ENCODE measurements at regions not wholly inside any gene's neighbourhood (a gene's known extent, or its start where the extent isn't known, plus 50 kb on each side); places are given as distances from the start of the nearest gene placed in this dataset.

DNA sequence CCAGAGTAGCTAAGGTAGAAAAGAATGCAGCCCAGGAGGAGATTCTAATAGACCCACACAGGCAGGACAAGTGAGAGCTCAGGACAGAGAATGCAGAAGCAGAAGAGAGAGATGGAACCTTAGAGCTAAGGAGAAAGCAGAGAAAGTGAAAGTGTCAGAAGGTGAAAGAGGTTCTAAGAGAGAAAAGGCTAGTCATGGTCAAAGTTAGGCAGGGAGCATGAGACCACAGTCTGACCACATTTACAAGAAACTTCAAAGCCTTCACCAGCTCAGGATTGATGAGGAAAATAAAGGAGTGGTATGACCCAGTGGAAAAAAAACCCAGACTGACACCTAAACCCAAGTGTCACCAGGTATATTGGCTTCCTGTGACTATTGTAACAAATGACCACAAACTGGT, 131.8 kb upstream of the WDR11 start:
- Histone ChIP-seq H3K4me1 (no peaks in the 10 kb centered on the region), H3K9me3 (no peaks in the 10 kb centered on the region), H3K27ac (no peak overlapping the region), H3K4me2 (no peak overlapping the region), H3K4me3 (no peak overlapping the region)
- DNase-seq (ENCODE audit: low read depth in 1 of 2, low spot score in 1 of 2) (no peak), FAIRE-seq (no peak), ATAC-seq (no peak)
- ChIA-PET POLR2A (no interaction called here), CTCF (interaction anchor here (1.2 kb wide), 1 partner anchor 17 kb away, joined by 3 read pairs; no protein-coding TSS in a partner anchor)
- no peak for TF ChIP-seq NPAS2 (CRISPR knock-in tag; IDR thresholded peaks at IDR 0.05; ENCODE audit: borderline replicate concordance)
- no peak for TF ChIP-seq ZSCAN20 (CRISPR knock-in tag; IDR thresholded peaks at IDR 0.05)
- TF ChIP-seq POLR2A (IDR thresholded peaks at IDR 0.05; ENCODE audit: low read length): no peak
- TF ChIP-seq CBX8 (IDR thresholded peaks at IDR 0.05): no peak
- no peak for TF ChIP-seq MAFK (IDR thresholded peaks at IDR 0.05; ENCODE audit: partially characterized antibody)
- TF ChIP-seq CHD4 (IDR thresholded peaks at IDR 0.05; ENCODE audit: borderline replicate concordance): no peak
- TF ChIP-seq, protein P1, sequence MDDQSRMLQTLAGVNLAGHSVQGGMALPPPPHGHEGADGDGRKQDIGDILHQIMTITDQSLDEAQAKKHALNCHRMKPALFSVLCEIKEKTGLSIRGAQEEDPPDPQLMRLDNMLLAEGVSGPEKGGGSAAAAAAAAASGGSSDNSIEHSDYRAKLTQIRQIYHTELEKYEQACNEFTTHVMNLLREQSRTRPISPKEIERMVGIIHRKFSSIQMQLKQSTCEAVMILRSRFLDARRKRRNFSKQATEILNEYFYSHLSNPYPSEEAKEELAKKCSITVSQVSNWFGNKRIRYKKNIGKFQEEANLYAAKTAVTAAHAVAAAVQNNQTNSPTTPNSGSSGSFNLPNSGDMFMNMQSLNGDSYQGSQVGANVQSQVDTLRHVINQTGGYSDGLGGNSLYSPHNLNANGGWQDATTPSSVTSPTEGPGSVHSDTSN (IDR thresholded peaks at IDR 0.05): no peak
- TF ChIP-seq, protein P2, sequence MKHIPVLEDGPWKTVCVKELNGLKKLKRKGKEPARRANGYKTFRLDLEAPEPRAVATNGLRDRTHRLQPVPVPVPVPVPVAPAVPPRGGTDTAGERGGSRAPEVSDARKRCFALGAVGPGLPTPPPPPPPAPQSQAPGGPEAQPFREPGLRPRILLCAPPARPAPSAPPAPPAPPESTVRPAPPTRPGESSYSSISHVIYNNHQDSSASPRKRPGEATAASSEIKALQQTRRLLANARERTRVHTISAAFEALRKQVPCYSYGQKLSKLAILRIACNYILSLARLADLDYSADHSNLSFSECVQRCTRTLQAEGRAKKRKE (CRISPR knock-in tag; IDR thresholded peaks at IDR 0.05; ENCODE audit: low read depth): no peak
- TF ChIP-seq HOXA7 (CRISPR knock-in tag; IDR thresholded peaks at IDR 0.05): no peak
- no peak for TF ChIP-seq BHLHE40 (IDR thresholded peaks at IDR 0.05; ENCODE audit: low read depth, low read length)
- TF ChIP-seq, protein P3, sequence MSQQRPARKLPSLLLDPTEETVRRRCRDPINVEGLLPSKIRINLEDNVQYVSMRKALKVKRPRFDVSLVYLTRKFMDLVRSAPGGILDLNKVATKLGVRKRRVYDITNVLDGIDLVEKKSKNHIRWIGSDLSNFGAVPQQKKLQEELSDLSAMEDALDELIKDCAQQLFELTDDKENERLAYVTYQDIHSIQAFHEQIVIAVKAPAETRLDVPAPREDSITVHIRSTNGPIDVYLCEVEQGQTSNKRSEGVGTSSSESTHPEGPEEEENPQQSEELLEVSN (IDR thresholded peaks at IDR 0.05; ENCODE audit: borderline replicate concordance, low read depth): no peak
- no peak for TF ChIP-seq FOXS1 (CRISPR knock-in tag; IDR thresholded peaks at IDR 0.05)
- TF ChIP-seq JUNB (IDR thresholded peaks at IDR 0.05): no peak
- TF ChIP-seq ZC3H11A (IDR thresholded peaks at IDR 0.05): no peak

DNA sequence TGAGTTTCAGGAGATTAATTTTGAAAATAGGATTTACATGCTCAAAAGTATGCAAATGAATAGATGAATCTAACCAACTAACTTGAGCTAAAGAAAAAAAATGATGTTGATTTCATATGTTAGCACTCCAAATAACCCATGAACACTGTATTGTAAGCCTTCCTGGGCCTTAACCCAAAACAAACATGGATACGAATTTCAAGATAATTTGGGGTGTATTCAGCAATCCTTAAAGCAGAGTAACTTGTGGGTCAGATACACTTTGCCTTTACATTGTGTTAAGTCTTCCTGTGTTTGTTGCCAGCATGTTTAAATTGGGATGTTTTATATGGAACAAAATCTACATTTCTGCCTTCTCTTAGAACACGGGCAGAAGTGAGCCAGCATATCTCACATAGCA, 124.2 kb upstream of the WDR11 start:
- no peak overlapping the region for H3K27ac ChIP-seq
- FAIRE-seq: no peak
- H3K4me3 ChIP-seq: no peak overlapping the region
- no peak for DNase-seq (ENCODE audit: low read depth in 1 of 2, low spot score in 1 of 2)
- no peak for TF ChIP-seq ESRRA (IDR thresholded peaks at IDR 0.05; ENCODE audit: borderline replicate concordance, low read length)
- no peak for TF ChIP-seq MAZ (IDR thresholded peaks at IDR 0.05; ENCODE audit: borderline replicate concordance, low read depth, low read length)
- no peak for TF ChIP-seq RNF2 (IDR thresholded peaks at IDR 0.05; ENCODE audit: borderline replicate concordance, low read depth)
- TF ChIP-seq EHMT2 (IDR thresholded peaks at IDR 0.05; ENCODE audit: low read depth): no peak
- TF ChIP-seq HOXA7 (CRISPR knock-in tag; IDR thresholded peaks at IDR 0.05): no peak
- no peak for TF ChIP-seq CHD2 (IDR thresholded peaks at IDR 0.05; ENCODE audit: low read length, partially characterized antibody)
- TF ChIP-seq JUN (IDR thresholded peaks at IDR 0.05): no peak
- TF ChIP-seq HDAC2 (IDR thresholded peaks at IDR 0.05): no peak
- TF ChIP-seq REST (IDR thresholded peaks at IDR 0.05): no peak
- no peak for TF ChIP-seq FOSB (CRISPR knock-in tag; IDR thresholded peaks at IDR 0.05)
- TF ChIP-seq MYC (IDR thresholded peaks at IDR 0.05; ENCODE audit: borderline replicate concordance, low read length): no peak
- no peak for TF ChIP-seq ELK1 (IDR thresholded peaks at IDR 0.05; ENCODE audit: low read depth, low read length)
- no peak for TF ChIP-seq KDM5A (IDR thresholded peaks at IDR 0.05)
- no peak for TF ChIP-seq CBX8 (IDR thresholded peaks at IDR 0.05)
- no peak for TF ChIP-seq TFCP2L1 (CRISPR knock-in tag; IDR thresholded peaks at IDR 0.05)
- TF ChIP-seq, protein P3 (IDR thresholded peaks at IDR 0.05; ENCODE audit: borderline replicate concordance, low read depth): no peak
- no peak for TF ChIP-seq FOXS1 (CRISPR knock-in tag; IDR thresholded peaks at IDR 0.05)
- TF ChIP-seq, protein P2 (CRISPR knock-in tag; IDR thresholded peaks at IDR 0.05; ENCODE audit: low read depth): no peak
- no peak for TF ChIP-seq RFX5 (IDR thresholded peaks at IDR 0.05)
- ChIA-PET POLR2A (no interaction called here), CTCF (interaction anchor here (4.0 kb wide), 1 partner anchor 9 kb away, joined by 17 read pairs; no protein-coding TSS in a partner anchor)
- no peaks in the 10 kb centered on the region for H3K4me1 ChIP-seq
- no peak overlapping the region for H3K4me2 ChIP-seq
- no peak for ATAC-seq
- H3K9me3 ChIP-seq: no peaks in the 10 kb centered on the region
- WGBS (ENCODE audit: missing lambda C conversion rate): 2% methylated on average over 2 of the region's 2 CpGs
